MM.1S (cell line): ENCODE measurements at regions not wholly inside any gene's neighbourhood (a gene's known extent, or its start where the extent isn't known, plus 50 kb on each side); places are given as distances from the start of the nearest gene placed in this dataset.

Experiments used
- DNase-seq: peaks from one replicate; pipeline ENCODE4 v3.0.0-alpha.2; 2015
- H2AFZ ChIP-seq: fragments of 300-600 bp; sonication (generic); 2 replicates; pipeline ENCODE4 v1.6.0; 2016; ENCODE audit warnings: antibody characterized with exemption, low read length
- H3F3A ChIP-seq: fragments of 300-600 bp; sonication (generic); 2 replicates; pipeline ENCODE4 v1.6.1; 2016; ENCODE audit warnings: mild to moderate bottlenecking, antibody characterized with exemption, low read length, moderate library complexity, mixed read lengths; ENCODE audit not compliant: insufficient read depth
- H3K27ac ChIP-seq: fragments of 300-600 bp; sonication (generic); 2 replicates; pipeline ENCODE4 v1.5.1; 2016; ENCODE audit warnings: mild to moderate bottlenecking, low read length
- H3K27me3 ChIP-seq: fragments of 300-600 bp; sonication (generic); replicated peaks from 2 replicates; pipeline ENCODE4 v1.6.0; 2016; ENCODE audit warnings: low read length; ENCODE audit not compliant: insufficient read depth
- H3K36me3 ChIP-seq: fragments of 300-600 bp; sonication (generic); replicated peaks from 2 replicates; pipeline ENCODE4 v1.6.1; 2016; ENCODE audit warnings: mild to moderate bottlenecking, low read length, mixed read lengths; ENCODE audit not compliant: insufficient read depth
- H3K4me1 ChIP-seq: fragments of 300-600 bp; sonication (generic); 2 replicates; pipeline ENCODE4 v1.6.1; 2016; ENCODE audit warnings: low read length, mixed read lengths
- H3K4me2 ChIP-seq: fragments of 300-600 bp; sonication (generic); 2 replicates; pipeline ENCODE4 v1.6.0; 2016; ENCODE audit warnings: low read depth, low read length
- H3K4me3 ChIP-seq: fragments of 300-600 bp; sonication (generic); 2 replicates; pipeline ENCODE4 v1.5.1; 2016; ENCODE audit warnings: low read length, mixed read lengths
- H3K79me2 ChIP-seq: fragments of 300-600 bp; sonication (generic); 2 replicates; pipeline ENCODE4 v1.6.1; 2016; ENCODE audit warnings: mixed run types, low read length, mixed read lengths
- H3K9ac ChIP-seq: fragments of 300-600 bp; sonication (generic); 2 replicates; pipeline ENCODE4 v1.6.1; 2016; ENCODE audit warnings: low read length, mixed read lengths
- H3K9me2 ChIP-seq: fragments of 300-600 bp; sonication (generic); replicated peaks from 2 replicates; pipeline ENCODE4 v1.6.1; 2016; ENCODE audit warnings: mild to moderate bottlenecking, low read length, mixed read lengths; ENCODE audit not compliant: insufficient read depth
- H3K9me3 ChIP-seq: fragments of 300-600 bp; sonication (generic); replicated peaks from 2 replicates; pipeline ENCODE4 v1.6.1; 2016; ENCODE audit warnings: mild to moderate bottlenecking, low read length, mixed read lengths; ENCODE audit not compliant: insufficient read depth
- H4K20me1 ChIP-seq: fragments of 300-600 bp; sonication (generic); 2 replicates; pipeline ENCODE4 v1.6.1; 2016; ENCODE audit warnings: mild to moderate bottlenecking, low read length, moderate library complexity, mixed read lengths; ENCODE audit not compliant: insufficient read depth
- CTCF ChIP-seq: fragments of 300-600 bp; sonication (generic); IDR thresholded peaks from 2 replicates; pipeline ENCODE4 v1.5.1; 2016; ENCODE audit warnings: antibody characterized with exemption, low read length, mixed read lengths
- EZH2 ChIP-seq: fragments of 300-600 bp; sonication (generic); optimal IDR thresholded peaks from 2 replicates; pipeline ENCODE3; 2017; ENCODE audit warnings: low read depth, mild to moderate bottlenecking, antibody characterized with exemption, low read length, mixed read lengths
- EZH2phosphoT487 ChIP-seq: fragments of 300-600 bp; sonication (generic); IDR thresholded peaks from 2 replicates; pipeline ENCODE4 v1.6.1; 2018; ENCODE audit warnings: antibody characterized with exemption, low read length

- Histone ChIP-seq H3K79me2 (no peaks in the 10 kb centered on the region), H3K9ac (no peak overlapping the region), H3K9me2 (no peaks in the 10 kb centered on the region), H3K4me3 (no peak overlapping the region), H2AFZ (no peak overlapping the region), H3K9me3 (no peaks in the 10 kb centered on the region), H3K4me1 (no peaks in the 10 kb centered on the region), H3F3A (no peaks in the 10 kb centered on the region), H3K27ac (no peak overlapping the region), H4K20me1 (no peaks in the 10 kb centered on the region), H3K27me3 (no peaks in the 10 kb centered on the region), H3K36me3 (no peaks in the 10 kb centered on the region), H3K4me2 (no peak overlapping the region)
- TF ChIP-seq EZH2, result no peak
- no peak for TF ChIP-seq CTCF
- TF ChIP-seq EZH2phosphoT487, result no peak
- no peak for DNase-seq
These were observed 67.2 kb upstream of the ARHGAP29 start for GRCh38 chr1:94304553-94304952.

- TF ChIP-seq CTCF (no peak), EZH2phosphoT487 (no peak), EZH2 (no peak)
- H3K27ac ChIP-seq, result no peak overlapping the region
- H3K9me2 ChIP-seq, result no peaks in the 10 kb centered on the region
These were observed 65.6 kb upstream of the ARHGAP29 start for GRCh38 chr1:94303005-94303404.

GRCh38 chr1:94302497-94302896, 65.1 kb upstream of the ARHGAP29 start:
- Histone ChIP-seq H3K9me2 (no peaks in the 10 kb centered on the region), H3K4me1 (no peaks in the 10 kb centered on the region), H3K79me2 (no peaks in the 10 kb centered on the region), H3K4me2 (no peak overlapping the region), H3F3A (no peaks in the 10 kb centered on the region), H4K20me1 (no peaks in the 10 kb centered on the region), H2AFZ (no peak overlapping the region), H3K9me3 (no peaks in the 10 kb centered on the region), H3K27me3 (no peaks in the 10 kb centered on the region), H3K27ac (no peak overlapping the region), H3K9ac (no peak overlapping the region), H3K36me3 (no peaks in the 10 kb centered on the region), H3K4me3 (no peak overlapping the region)
- no peak for DNase-seq
- no peak for TF ChIP-seq CTCF

More at GRCh38 chr1:94303005-94303404, 65.6 kb upstream of the ARHGAP29 start:
- H3K4me3 ChIP-seq, result no peak overlapping the region
- DNase-seq, result no peak
- no peaks in the 10 kb centered on the region for H3K27me3 ChIP-seq
- H2AFZ ChIP-seq, result no peak overlapping the region
- H3K4me2 ChIP-seq, result no peak overlapping the region
- H3K9ac ChIP-seq, result no peak overlapping the region
- H3K9me3 ChIP-seq, result no peaks in the 10 kb centered on the region
- no peaks in the 10 kb centered on the region for H3K36me3 ChIP-seq
- H3K4me1 ChIP-seq, result no peaks in the 10 kb centered on the region
- no peaks in the 10 kb centered on the region for H3K79me2 ChIP-seq
- H3F3A ChIP-seq, result no peaks in the 10 kb centered on the region
- H4K20me1 ChIP-seq, result no peaks in the 10 kb centered on the region

GRCh38 chr1:94301186-94301585, 63.8 kb upstream of the ARHGAP29 start:
- H3K4me3 ChIP-seq, result no peak overlapping the region
- H2AFZ ChIP-seq, result no peak overlapping the region
- DNase-seq, result no peak
- H3K79me2 ChIP-seq, result no peaks in the 10 kb centered on the region
- no peak overlapping the region for H3K27ac ChIP-seq
- H3K27me3 ChIP-seq, result no peaks in the 10 kb centered on the region
- H3K9ac ChIP-seq, result no peak overlapping the region
- TF ChIP-seq EZH2, result no peak
- TF ChIP-seq CTCF, result no peak
- no peak overlapping the region for H3K4me2 ChIP-seq
- H3K9me3 ChIP-seq, result no peaks in the 10 kb centered on the region
- no peaks in the 10 kb centered on the region for H4K20me1 ChIP-seq
- H3K36me3 ChIP-seq, result no peaks in the 10 kb centered on the region
- H3K9me2 ChIP-seq, result no peaks in the 10 kb centered on the region
- H3F3A ChIP-seq, result no peaks in the 10 kb centered on the region
- H3K4me1 ChIP-seq, result no peaks in the 10 kb centered on the region
